PC-3 (cell line): ENCODE measurements at regions not wholly inside any gene's neighbourhood (a gene's known extent, or its start where the extent isn't known, plus 50 kb on each side); places are given as distances from the start of the nearest gene placed in this dataset.

ENCODE experiments used
- CTCF ChIP-seq: fragments of 300-600 bp; sonication (generic); conservative IDR thresholded peaks from 2 replicates; pipeline ENCODE4 v1.5.1; 2017; ENCODE audit warnings: antibody characterized with exemption, low read depth, mild to moderate bottlenecking, low read length
- EZH2 ChIP-seq: fragments of 300-600 bp; sonication (generic); IDR thresholded peaks from one replicate; pipeline ENCODE4 v1.6.1; 2017; ENCODE audit warnings: antibody characterized with exemption, mild to moderate bottlenecking, low read length; ENCODE audit not compliant: unreplicated experiment

GRCh38 chr4:8745005-8745790, 126.4 kb downstream of the HMX1 start:
- TF ChIP-seq CTCF = no peak
- no peak for TF ChIP-seq EZH2
